GM19043 (cell line): ENCODE measurements at regions not wholly inside any gene's neighbourhood (a gene's known extent, or its start where the extent isn't known, plus 50 kb on each side); places are given as distances from the start of the nearest gene placed in this dataset.

Source experiments
- ATAC-seq: cut with Tn5 transposase; IDR thresholded peaks from one replicate; pipeline ENCODE4 v1.9.1; 2021; ENCODE audit warnings: low read depth; ENCODE audit not compliant: unreplicated experiment

DNA sequence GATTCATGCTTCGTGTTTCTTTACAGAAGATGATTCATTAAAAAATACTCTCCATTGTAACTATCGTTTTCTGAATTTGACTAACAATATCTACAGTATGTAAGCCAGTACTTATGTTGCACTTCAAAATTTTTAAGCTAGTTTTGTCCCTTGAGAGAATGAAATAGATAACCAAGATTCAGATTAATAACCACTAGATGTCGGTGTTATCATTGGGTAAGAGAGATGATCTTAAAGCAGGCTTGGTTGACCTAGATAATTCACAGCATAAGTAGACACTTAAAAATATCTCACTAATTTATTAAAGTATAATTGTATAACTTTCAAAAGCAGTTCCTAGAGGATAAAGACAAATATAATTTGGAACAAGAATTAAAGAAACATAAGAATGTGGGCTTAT lies 430.9 kb downstream of the C4orf33 start:
- no peak for ATAC-seq

DNA sequence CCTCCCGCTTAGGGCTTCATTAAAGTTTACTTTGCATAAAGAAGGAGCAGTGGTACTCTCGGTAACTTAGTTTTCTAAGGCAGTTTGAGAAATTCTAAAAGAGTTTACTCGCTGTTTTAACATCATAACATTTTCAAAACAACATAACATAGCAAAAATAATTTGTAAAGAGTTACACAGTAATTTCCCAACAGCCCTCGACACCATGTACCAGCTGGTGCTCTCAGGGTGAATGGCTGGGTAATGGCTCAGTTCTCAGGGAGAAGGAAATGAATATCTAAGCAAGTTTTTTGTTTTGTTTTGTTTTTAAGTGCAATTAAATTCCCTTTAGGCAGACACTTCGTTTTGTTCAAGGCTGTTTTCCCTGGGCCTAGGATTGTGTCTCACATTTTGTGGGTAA lies 435.3 kb downstream of the C4orf33 start:
- ATAC-seq = no peak

DNA sequence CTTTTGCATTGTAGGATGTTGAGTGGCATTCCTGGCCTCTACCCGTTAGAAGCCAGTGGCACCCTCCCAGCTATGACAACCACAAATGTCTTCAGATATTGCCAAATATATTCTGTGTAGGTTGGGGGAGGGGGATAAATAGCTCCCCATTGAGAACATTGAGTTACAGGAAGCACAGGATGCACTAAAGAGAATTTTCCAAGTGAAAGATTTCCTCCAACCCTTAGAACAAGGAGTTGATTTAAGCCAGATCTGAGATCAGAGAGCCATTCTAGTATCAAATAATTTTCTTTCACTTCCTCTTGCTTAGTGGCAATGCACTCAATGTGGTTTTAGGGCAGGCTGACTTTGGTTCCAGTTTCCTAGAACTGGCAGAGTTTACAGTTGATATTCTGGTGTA lies 436.6 kb downstream of the C4orf33 start:
- ATAC-seq = peak; percentile 64

DNA sequence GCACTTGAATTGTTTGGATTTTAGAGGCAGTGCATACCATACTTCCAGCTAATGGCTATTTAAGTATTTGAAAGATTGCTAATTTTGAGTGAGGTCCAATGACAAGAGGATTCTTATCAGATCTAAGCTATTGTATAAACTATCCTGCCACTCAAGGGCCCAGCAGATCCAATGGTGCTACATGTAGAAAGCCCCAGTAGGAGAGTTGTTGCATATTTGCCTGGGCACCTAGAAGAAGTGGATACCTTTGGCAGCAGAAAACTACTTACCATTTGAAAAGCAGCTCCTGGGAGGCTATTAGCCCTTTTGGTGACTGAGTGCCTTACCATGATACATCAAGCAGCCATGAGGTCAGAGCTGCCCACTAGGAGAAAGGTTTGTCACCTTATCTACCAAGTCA lies 447.3 kb downstream of the C4orf33 start:
- ATAC-seq = no peak

DNA sequence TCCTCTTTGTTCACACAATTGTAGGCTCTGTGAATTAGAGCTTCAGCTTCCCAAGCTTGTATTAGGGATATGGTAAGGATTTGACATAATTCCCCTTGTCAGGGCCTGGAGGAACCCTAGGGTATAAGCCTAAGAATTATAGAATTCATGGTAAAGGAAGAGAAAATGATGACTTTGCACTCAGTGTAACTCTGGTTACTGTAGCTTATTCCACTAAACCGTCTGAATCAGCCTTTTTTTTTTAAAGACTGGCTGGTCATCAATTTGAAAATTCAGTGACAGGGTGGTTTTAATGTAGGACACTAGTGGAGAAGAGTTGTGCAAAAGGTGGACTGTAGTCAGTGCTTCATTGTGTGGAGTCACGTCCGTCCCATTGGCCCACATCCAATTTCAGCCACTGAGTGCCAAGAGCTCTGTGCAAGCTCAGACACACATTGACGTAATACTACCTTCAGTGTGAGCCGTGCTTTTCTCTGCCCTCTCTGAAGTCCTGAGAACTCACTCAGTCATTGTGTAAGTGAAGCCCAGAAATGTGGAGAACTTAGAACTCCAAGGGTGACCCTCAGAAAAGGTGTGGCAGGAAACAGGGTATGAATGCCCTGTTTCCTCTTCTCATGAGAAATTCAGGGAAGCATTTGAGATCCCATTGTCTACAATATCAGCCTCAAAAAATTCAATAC lies 449.8 kb downstream of the C4orf33 start:
- ATAC-seq = no peak

DNA sequence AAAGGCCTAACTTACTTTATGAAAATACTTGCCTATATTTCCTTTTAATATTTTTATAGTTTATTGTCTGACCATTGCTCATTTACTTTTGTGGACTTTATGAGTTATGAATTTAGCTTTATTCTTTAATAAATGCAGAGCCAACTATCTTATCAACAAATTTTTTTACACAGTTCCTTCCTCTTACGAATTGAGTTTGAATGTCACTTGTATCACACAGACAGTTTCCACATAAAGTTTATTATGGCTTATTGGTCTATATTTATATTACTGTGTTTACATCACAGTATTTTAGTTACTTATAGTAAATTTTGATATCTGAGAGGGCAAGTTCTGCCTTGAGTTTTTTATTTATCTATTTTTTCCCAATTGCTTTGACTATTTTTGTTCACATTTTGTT lies 450.6 kb downstream of the C4orf33 start:
- ATAC-seq = no peak

DNA sequence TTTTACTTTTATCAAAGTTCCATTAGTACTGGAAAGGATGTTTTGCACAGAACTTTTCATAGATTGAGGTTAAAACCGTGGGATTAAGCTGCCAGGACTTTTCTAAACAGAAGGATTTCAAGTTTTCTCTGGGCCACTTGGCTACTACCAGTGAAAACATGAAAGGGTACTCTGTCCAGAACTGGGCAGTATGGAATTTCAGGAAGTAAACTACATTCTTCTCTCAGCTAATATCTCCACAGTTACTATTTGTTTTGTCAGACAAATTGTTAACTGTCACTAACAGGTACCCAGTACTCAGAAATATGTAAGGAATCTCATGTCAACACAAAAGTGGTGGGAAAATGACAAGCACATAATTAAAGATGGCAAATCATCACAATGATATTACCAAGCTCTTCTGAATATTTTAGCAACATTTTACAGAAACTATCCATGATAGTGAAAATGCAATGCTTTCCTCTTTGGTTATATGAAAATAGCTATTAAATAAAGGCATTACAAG lies 454.4 kb downstream of the C4orf33 start:
- no peak for ATAC-seq

DNA sequence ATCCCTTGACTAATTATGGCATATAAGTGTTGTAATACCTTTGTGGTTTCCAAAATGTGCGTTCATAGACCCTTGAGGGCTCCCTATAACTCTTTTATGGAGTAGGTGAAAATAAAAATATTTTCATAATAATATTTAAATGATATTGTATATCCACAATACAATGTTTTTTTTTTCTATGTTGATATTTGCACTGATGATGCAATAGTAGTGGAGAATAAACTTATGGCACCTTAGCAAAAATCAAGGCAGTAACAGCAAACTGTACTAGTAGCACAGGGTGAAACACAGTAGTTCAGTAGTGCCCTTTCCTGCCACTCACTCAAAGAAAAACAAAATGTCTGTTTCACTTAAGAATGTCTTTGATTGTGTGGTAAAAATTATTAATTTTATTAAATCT lies 465.3 kb downstream of the C4orf33 start:
- no peak for ATAC-seq

DNA sequence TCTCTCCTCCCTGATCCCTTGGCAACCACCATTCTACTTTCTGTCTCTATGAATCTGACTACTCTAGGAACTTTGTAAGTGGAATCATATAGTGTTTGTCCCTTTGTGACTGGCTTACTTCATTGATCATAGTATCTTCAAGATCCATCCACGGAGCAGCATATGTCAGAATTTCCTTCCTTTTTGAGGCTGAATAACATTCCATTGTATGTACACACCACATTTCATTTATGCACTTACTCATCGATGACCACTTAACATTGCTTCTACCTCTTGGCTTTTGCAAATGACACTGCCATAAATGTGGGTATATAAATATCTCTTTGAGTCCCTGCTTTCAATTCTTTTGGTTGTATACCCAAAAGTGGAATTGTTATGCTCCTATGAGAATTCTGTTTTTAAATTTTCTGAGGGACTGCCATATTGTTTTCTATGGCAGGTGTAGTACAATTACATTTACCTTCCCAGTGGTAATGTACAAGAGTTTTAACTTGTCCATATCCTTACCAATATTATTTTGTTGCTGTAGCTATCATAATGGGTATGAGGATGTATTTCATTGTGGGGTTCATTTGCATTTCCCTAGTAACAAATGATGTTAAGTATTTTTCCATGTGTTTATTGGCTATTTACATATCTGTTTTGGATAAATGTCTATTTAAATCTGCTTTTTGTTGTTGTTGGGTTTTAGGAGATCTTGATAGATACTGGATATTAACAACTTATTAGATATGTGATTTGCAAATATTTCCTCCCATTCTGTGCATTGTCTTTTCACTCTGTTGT lies 466.1 kb downstream of the C4orf33 start:
- no peak for ATAC-seq

DNA sequence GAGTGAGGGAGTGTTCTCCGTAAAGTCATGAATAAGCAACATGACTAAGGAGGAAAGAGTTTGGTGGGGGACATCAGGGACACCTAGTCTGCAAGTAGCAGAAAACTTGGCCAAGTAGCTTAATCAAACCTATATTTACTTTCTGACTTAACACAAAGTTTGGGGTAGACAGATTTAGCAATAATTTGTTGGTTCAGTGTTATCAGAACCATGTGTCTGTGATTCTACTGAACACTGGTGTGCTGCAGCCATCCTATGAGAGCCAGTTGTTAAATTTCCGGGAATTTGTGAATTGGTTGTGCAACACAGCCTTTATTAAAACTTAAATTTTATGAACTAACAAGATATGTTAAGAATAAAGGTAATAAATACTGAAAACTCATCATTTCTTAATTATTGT lies 469.3 kb downstream of the C4orf33 start:
- no peak for ATAC-seq

DNA sequence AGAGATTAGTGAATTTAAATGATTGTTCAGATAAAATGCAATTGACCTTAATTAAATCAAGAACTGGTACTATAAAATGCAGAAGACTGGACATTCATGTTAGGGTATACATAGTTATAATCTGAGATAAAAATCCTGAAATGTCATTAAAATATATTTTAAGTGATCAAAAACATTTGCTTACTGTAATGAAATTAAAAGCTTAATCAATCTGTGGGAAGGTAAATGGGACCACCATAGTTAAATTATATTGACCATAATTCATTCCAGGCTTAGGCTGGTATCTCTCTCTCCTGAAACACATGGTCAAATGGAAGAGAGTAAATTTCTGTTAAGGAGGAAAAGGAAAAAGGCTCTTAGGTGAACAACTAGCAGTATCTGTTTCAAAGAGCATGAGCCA lies 474.4 kb downstream of the C4orf33 start:
- no peak for ATAC-seq

DNA sequence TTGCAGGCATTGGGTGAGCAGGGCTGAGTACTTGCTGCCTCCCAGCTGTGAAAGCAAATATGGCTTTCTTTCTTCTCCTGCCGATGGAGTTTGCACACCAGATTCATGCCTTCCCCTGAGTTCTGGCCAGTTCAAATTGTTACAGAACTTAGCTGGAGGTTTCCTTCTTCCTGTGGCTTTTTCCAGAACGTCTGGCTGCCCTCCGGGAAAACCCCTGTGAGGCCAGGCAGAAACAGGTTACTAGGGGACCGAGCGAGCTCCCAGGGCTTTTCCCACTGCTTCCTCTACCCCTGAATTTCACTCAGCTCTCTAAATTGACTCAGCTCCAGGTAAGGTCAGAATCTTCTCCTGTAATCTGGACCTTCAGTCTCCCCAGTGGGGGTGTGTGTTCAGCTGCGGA lies 482.4 kb downstream of the C4orf33 start:
- ATAC-seq = no peak

DNA sequence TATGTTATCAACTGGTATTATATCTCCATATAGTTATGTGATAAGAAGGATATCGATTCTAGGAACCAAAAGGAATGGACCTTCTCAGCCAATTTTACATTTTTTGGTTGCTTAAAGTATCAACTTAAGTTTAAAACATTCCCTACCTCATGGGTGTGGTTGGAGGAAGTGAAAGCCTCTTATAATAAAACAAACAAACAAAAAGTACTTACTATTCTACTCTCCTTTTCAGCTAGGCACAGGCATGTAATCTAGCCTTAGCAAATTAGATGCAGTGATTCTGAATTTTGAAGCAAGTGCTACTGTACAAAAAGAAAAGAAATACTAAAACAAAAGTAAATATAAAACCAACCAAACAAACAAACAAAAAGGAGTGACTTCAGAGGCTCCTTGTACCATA lies 485.4 kb downstream of the C4orf33 start:
- ATAC-seq = no peak

DNA sequence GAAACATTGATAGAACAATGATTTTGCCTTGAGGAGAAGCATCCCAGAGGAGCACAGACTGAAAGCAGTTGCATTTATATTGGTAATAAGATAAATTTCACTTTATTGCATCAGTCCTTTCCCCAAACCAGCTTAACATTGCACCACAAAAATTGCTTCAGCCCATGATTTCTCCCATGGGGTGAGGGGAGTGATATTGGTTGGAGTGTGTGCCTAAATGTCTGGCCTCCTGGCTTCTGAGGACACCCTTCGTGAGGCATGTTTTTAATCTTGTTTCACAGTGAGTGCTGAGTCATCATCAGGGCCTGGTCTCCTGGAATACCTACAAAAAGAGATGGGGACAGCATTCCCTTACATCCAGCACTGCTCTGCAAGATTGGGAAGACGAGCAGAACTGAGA lies 487.9 kb downstream of the C4orf33 start:
- ATAC-seq = no peak

DNA sequence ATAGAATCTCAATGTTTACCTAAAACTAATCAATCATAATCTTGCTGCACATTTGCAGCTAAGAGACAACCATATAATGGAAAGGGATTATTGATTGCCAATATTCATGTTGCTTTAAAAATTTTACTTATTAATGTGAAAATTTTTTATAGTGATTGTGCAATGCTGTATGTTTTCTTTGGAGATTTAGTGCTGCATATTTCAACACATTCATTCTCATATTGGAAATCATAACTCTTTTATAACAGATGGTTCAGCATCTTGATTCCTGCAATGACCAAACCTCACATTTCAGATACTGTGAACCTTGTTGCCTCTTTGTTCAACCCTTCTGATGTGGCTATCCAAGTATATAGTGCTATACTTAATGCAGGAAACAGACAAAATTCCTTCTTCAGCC lies 502.6 kb downstream of the C4orf33 start:
- no peak for ATAC-seq

DNA sequence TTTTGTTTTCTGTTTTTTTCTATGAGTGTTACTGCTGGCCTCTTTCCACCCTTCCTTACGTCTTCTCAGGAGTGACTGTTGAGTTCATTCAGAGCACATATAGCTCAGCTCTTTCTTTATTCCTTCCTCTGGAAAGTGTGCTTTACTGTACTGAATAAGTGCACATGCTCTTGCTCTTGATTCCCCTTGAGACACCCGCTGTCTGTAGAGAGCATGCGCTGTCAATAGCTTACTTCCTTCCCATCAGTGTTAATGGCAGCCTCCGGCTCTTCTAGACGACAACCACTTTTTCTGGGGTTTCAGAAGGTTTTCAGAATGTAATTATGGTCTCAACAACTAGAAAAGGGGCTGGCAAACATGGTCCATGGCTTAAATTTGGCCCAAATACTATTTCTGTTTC lies 504.9 kb downstream of the C4orf33 start:
- ATAC-seq = no peak

DNA sequence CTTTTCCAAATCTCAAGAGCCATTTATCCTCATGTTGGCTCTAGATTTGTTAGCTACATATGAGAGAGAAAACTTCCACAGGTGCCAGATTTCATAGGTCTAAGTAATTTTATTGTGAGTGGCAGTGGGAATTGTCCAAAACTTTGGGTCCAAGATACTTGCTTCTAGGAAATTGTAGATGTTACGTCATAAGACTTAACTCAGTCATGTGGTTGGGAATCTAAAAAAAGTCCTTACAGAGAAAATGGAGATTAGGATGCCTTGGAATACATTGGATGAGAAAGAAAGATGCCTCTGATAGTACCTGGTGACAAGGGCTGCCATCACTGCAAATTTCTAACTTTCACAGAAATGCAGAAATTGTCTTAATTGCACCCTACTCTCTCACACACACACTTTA lies 506.5 kb downstream of the C4orf33 start:
- no peak for ATAC-seq

DNA sequence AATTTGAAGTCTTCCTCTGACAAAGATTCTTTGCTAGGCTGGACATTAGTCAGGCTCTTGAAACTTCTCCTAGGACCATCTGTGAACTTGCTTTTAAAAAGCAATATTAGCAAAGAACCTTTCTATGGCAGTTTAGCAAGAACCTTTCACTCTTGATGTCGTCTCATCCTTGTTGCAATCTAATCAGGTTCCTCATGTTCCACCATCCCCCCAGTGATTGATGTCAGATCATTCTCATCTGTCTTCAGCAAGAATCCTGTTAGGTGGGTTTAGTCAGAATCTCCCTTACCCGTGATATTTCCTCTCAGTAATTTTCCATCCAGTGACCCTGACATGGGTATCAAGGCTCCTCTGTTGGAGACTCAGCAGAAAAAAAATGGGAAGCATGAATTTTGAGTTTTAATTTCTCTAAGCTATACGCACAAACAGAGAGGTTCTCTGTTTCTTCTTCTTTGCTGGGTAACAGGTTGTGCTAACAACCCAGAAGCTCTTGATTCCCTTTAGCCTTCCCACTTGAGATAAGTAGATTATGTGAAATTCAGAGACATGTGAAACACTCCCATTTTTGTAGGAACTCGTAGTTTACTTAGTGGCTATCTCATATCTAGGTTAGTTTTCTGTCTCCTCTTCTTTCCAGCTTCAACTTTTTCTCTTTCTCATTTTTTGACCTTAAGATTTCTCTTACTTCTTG lies 507.4 kb downstream of the C4orf33 start:
- no peak for ATAC-seq

DNA sequence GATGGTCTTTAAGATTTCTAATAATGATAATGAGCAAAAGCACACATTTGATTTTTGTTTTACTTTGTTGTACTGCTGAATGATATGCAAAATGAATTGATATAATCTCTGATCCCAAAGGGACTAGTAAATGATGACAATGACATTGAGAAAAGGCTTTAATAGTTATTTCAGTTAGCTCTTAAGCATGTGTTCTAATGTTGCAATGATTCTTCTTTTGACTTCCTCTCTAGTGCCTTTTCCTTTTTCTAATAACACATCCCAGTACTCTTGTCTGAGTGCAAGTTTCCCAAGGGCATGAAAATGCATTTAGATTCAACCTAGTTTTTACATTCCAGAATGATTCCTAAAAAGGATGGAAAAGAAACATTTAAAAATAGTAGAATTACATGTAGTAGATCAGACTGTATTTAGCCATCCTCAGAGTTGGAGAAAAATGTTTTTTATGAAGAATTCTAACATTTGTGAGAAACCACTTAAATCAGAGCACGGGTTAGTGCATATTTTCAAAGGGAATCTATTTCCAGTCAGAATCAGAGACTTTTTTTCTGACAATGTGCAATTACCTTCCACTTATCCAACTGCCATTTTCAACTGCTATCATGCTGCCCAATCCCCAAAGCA lies 508.8 kb downstream of the C4orf33 start:
- no peak for ATAC-seq

DNA sequence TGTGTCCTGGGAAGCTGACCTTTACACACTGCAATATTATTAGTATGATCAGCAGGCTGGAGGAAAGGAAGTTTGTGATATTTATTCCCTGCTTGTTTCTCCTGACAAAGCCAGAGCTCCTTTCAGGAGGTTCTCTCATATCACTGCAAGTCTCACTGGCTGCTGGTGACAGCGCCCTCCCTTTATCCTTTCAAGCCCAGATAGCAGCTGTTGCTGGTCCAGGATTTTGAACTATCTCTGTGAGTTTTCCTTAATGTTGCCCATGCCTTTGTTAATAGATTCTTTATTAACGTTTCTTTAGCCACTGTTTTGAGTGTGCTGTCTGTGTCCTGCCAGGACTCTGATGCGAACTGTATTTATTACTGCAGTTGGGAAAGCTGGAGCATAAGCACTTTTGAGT lies 518.7 kb downstream of the C4orf33 start:
- ATAC-seq = no peak

DNA sequence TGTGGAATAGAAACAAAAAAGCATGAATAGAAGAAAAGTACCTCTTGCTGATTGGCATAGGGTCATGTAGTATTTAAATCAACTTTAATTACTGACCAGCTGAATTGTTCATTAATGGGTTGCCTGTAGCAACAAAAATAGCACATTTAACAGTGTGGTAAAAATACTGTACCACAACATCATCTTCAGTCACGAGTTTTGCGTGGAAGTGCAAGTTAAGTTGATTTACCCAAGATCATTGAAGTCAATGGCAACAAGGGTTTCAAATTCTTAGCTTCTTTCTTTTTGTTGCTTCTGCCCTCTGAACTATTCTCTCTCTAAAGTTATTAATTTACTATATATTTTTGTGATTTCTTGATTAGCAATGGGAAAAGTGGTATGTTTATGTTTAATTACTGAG lies 526.6 kb downstream of the C4orf33 start:
- no peak for ATAC-seq
